ENCODE measurements at regions not wholly inside any gene's neighbourhood (a gene's known extent, or its start where the extent isn't known, plus 50 kb on each side); places are given as distances from the start of the nearest gene placed in this dataset.

GRCh38 chr6:164011321-164011720 lies 596.8 kb downstream of the QKI start:
- no peak for DNase-seq

GRCh38 chr6:164010441-164011103 lies 596.1 kb downstream of the QKI start:
- no peak for DNase-seq

- DNase-seq: no peak
Observed at GRCh38 chr6:164008902-164009301, 594.4 kb downstream of the QKI start.

GRCh38 chr6:164007881-164008280 lies 593.4 kb downstream of the QKI start:
- no peak for DNase-seq

- no peak for DNase-seq
Observed at GRCh38 chr6:164006459-164006858, 591.9 kb downstream of the QKI start.

- no peak for DNase-seq
Observed at GRCh38 chr6:164005004-164005711, 590.6 kb downstream of the QKI start.

- DNase-seq: no peak
Observed at GRCh38 chr6:164000276-164000675, 585.8 kb downstream of the QKI start.

- DNase-seq: no peak
Observed at GRCh38 chr6:163999475-164000125, 585.1 kb downstream of the QKI start.

- no peak for DNase-seq
Observed at GRCh38 chr6:163998496-163998895, 584.0 kb downstream of the QKI start.

GRCh38 chr6:163996491-163996890 lies 582.0 kb downstream of the QKI start:
- DNase-seq: no peak

GRCh38 chr6:163994566-163994965 lies 580.0 kb downstream of the QKI start:
- DNase-seq: no peak

- no peak for DNase-seq
Observed at GRCh38 chr6:163992701-163993100, 578.2 kb downstream of the QKI start.

- no peak for DNase-seq
Observed at GRCh38 chr6:163992056-163992455, 577.5 kb downstream of the QKI start.

- no peak for DNase-seq
Observed at GRCh38 chr6:163991321-163991720, 576.8 kb downstream of the QKI start.

- no peak for DNase-seq
Observed at GRCh38 chr6:163986313-163986712, 571.8 kb downstream of the QKI start.

GRCh38 chr6:163985710-163986109 lies 571.2 kb downstream of the QKI start:
- DNase-seq: no peak

- DNase-seq: no peak
Observed at GRCh38 chr6:163985040-163985439, 570.5 kb downstream of the QKI start.

- no peak for DNase-seq
Observed at GRCh38 chr6:163984124-163984936, 569.8 kb downstream of the QKI start.

- no peak for DNase-seq
Observed at GRCh38 chr6:163983679-163984078, 569.2 kb downstream of the QKI start.

GRCh38 chr6:163974322-163974721 lies 559.8 kb downstream of the QKI start:
- no peak for DNase-seq

GRCh38 chr6:163971841-163972838 lies 557.6 kb downstream of the QKI start:
- no peak for DNase-seq
